Type B pancreatic cell (in vitro differentiated cells): ENCODE measurements at regions not wholly inside any gene's neighbourhood (a gene's known extent, or its start where the extent isn't known, plus 50 kb on each side); places are given as distances from the start of the nearest gene placed in this dataset.
"Not testable (repeated sequence)": the region's sequence is repeated elsewhere in the genome, so short reads cannot be mapped to it uniquely, and the experiment has no call there.

Experiments used
- DNase-seq: peaks from one replicate; pipeline ENCODE4 v3.0.0; 2021; ENCODE audit warnings: mixed read lengths; ENCODE audit not compliant: unreplicated experiment; ENCODE audit errors: extremely low spot score
- H3K27ac Mint-ChIP-seq: 2 replicates; pipeline ENCODE4 v1.8.0; 2021; ENCODE audit warnings: mild to moderate bottlenecking, mixed read lengths
- H3K27me3 Mint-ChIP-seq: 2 replicates; pipeline ENCODE4 v1.8.0; 2021; ENCODE audit warnings: mixed read lengths
- H3K36me3 Mint-ChIP-seq: 2 replicates; pipeline ENCODE4 v1.8.0; 2021; ENCODE audit warnings: mixed read lengths
- H3K4me1 Mint-ChIP-seq: one replicate; pipeline ENCODE4 v1.8.0; 2021; ENCODE audit warnings: mixed read lengths; ENCODE audit not compliant: unreplicated experiment
- H3K4me3 Mint-ChIP-seq: 2 replicates; pipeline ENCODE4 v1.8.0; 2021; ENCODE audit warnings: mild to moderate bottlenecking, mixed read lengths
- H3K9me3 Mint-ChIP-seq: 2 replicates; pipeline ENCODE4 v1.8.0; 2021; ENCODE audit warnings: mixed read lengths
- CTCF ChIP-seq: fragments of 200-600 bp; sonication (generic); conservative IDR thresholded peaks from 2 replicates; pipeline ENCODE4 v1.5.0; 2021; ENCODE audit warnings: antibody characterized with exemption, mild to moderate bottlenecking

- H3K36me3 Mint-ChIP-seq = no peaks in the 10 kb centered on the region
- no peaks in the 10 kb centered on the region for H3K4me1 Mint-ChIP-seq
- peaks cover 30% of the 10 kb centered on the region for H3K27me3 Mint-ChIP-seq
- no peak overlapping the region for H3K4me3 Mint-ChIP-seq
- DNase-seq = no peak
- TF ChIP-seq CTCF = no peak
- H3K27ac Mint-ChIP-seq = no peak overlapping the region
- H3K9me3 Mint-ChIP-seq = no peaks in the 10 kb centered on the region
Observed at GRCh38 chr9:97771641-97772040, 74.5 kb upstream of the XPA start.

DNA sequence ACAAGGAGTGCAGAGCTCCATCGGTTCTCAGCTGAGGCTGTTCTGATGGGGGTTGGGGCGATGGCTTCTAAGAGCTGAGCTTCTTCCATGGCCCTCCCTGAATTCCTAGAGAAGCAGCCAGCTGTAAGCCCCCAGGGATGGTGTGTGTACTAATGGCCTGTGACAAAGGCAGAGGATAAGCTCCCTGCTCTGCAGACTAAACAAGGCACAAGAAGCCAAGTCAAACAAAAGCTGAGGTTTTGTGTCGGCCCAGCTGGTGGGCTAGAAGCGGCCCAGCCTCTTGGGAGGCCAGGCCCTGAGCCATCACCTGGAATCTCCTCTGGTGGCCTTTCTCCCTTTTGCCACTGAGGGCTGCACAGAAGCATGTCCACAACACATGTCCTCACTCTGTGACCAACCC is 75.0 kb upstream of the XPA start:
- Mint-ChIP-seq H3K27me3 (peaks cover 30% of the 10 kb centered on the region), H3K36me3 (no peaks in the 10 kb centered on the region), H3K9me3 (no peaks in the 10 kb centered on the region), H3K27ac (no peak overlapping the region), H3K4me3 (no peak overlapping the region), H3K4me1 (no peaks in the 10 kb centered on the region)
- DNase-seq = no peak
- TF ChIP-seq CTCF = no peak

- no peaks in the 10 kb centered on the region for H3K4me1 Mint-ChIP-seq
- no peak for TF ChIP-seq CTCF
Observed at GRCh38 chr9:97773091-97773490, 76.0 kb upstream of the XPA start.

DNA sequence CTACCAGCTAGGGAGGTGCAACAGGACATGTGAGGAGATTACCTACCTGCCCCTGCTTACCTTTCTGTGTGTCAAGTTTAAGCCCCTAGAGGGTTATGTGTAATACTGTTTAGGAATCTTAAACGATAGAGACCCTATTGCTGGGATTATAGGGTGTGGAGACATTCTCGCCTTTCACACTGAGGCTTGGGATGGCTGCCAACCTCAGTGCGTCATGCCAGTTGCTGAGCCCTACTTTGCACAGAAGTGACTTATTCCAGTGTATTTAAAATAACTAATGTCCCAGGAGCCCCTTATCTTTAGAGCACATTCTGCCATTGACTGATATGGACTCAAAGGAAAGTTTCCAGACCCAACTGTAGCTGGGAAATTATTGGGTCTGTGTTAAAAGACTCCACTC is 76.6 kb upstream of the XPA start:
- no peak for TF ChIP-seq CTCF
- peaks cover 30% of the 10 kb centered on the region for H3K27me3 Mint-ChIP-seq
- H3K9me3 Mint-ChIP-seq = peaks cover 4% of the 10 kb centered on the region
- no peaks in the 10 kb centered on the region for H3K36me3 Mint-ChIP-seq
- no peaks in the 10 kb centered on the region for H3K4me1 Mint-ChIP-seq
- H3K27ac Mint-ChIP-seq = no peak overlapping the region
- H3K4me3 Mint-ChIP-seq = no peak overlapping the region
- no peak for DNase-seq

More at GRCh38 chr9:97773091-97773490, 76.0 kb upstream of the XPA start:
- Mint-ChIP-seq H3K9me3 (peaks cover 4% of the 10 kb centered on the region), H3K4me3 (no peak overlapping the region), H3K27me3 (peaks cover 30% of the 10 kb centered on the region), H3K36me3 (no peaks in the 10 kb centered on the region), H3K27ac (no peak overlapping the region)
- DNase-seq = no peak

DNA sequence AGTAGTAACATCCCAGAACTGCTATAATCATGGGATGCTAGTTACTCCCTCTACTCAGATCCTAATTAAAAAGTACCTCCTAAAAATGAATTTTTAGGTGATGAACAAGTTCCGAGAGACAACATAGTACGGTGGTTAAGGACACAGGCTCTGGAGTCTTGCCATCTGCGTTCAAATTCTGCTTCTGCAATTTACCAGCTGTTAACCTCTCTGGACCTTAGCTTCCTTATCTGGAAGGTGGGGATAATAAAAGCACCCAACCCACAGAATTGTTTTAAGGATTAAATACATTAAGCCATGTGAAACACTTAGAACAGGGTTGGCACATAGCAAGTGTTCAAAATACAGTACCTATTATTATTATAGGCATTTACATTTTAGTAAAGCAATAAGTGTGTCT is 77.5 kb upstream of the XPA start:
- Mint-ChIP-seq H3K4me3 (no peak overlapping the region), H3K27me3 (peaks cover 23% of the 10 kb centered on the region), H3K4me1 (no peaks in the 10 kb centered on the region), H3K9me3 (peaks cover 4% of the 10 kb centered on the region), H3K36me3 (no peaks in the 10 kb centered on the region), H3K27ac (no peak overlapping the region)
- no peak for DNase-seq
- TF ChIP-seq CTCF = no peak

DNA sequence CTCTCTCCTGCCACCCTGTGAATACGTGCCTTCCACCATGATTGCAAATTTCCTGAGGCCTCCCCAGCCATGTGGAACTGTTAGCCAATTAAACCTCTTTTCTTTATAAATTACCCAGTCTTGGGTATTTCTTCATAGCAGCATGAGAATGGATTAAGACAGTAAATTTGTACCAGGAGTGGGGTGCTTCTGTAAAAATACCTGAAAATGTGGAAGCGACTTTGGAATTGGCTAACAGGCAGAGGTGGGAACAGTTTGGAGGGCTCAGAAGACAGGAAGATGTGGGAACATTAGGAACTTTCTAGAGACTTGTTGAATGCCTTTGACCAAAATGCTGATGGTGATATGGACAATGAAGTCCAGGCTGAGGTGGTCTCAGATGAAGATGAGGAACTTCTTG is 74.3 kb upstream of the FOXE1 start:
- H3K4me1 Mint-ChIP-seq, DNase-seq, H3K36me3 Mint-ChIP-seq, H3K9me3 Mint-ChIP-seq, H3K27ac Mint-ChIP-seq, H3K4me3 Mint-ChIP-seq: not testable (repeated sequence)
- peaks cover 10% of the 10 kb centered on the region for H3K27me3 Mint-ChIP-seq
